Neutrophil (primary cell): ENCODE measurements at regions not wholly inside any gene's neighbourhood (a gene's known extent, or its start where the extent isn't known, plus 50 kb on each side); places are given as distances from the start of the nearest gene placed in this dataset.

Experiments used
- H3K27ac ChIP-seq: fragments of 200-600 bp; sonication (generic); 2 replicates; pipeline ENCODE4 v1.5.1; 2016; ENCODE audit warnings: mild to moderate bottlenecking, moderate library complexity
- H3K27me3 ChIP-seq: fragments of 200-600 bp; sonication (generic); 2 replicates; pipeline ENCODE4 v1.6.0; 2016; ENCODE audit warnings: mild to moderate bottlenecking
- H3K36me3 ChIP-seq: fragments of 200-600 bp; sonication (generic); 2 replicates; pipeline ENCODE4 v1.5.1; 2017
- H3K4me1 ChIP-seq, 2 experiments: fragments of 200-600 bp in 1 of 2; sonication (generic) in 1 of 2; 1 replicate in 1 of 2; 2 replicates in 1 of 2; pipeline versions ENCODE4 v1.5.1 to v1.6.1; 2013 to 2016; ENCODE audit warnings: low read depth in 1 of 2, low read length in 1 of 2, mild to moderate bottlenecking in 1 of 2, moderate library complexity in 1 of 2; ENCODE audit not compliant: control insufficient read depth in 1 of 2, insufficient read depth in 1 of 2
- H3K4me3 ChIP-seq, 2 experiments: fragments of 200-600 bp in 1 of 2; sonication (generic) in 1 of 2; 1 replicate in 1 of 2; 2 replicates in 1 of 2; pipeline ENCODE4 v1.5.1; 2013 to 2016; ENCODE audit warnings: low read depth in 1 of 2, low read length in 1 of 2, mild to moderate bottlenecking in 1 of 2, moderate library complexity in 1 of 2
- H3K9me3 ChIP-seq: fragments of 200-600 bp; sonication (generic); 2 replicates; pipeline ENCODE4 v1.5.1; 2016
- CTCF ChIP-seq: fragments of 200-600 bp; sonication (generic); IDR thresholded peaks from 2 replicates; pipeline ENCODE4 v1.5.1; 2016; ENCODE audit warnings: antibody characterized with exemption

GRCh38 chr1:195594773-195595172, 1013.5 kb downstream of the KCNT2 start:
- TF ChIP-seq CTCF, result no peak
- Histone ChIP-seq H3K4me1 (no peaks in the 10 kb centered on the region), H3K27me3 (no peaks in the 10 kb centered on the region), H3K36me3 (no peaks in the 10 kb centered on the region), H3K4me3 (no peak overlapping the region), H3K27ac (no peak overlapping the region), H3K9me3 (no peaks in the 10 kb centered on the region)

GRCh38 chr1:195594322-195594721, 1013.9 kb downstream of the KCNT2 start:
- Histone ChIP-seq H3K27me3 (no peaks in the 10 kb centered on the region), H3K4me3 (no peak overlapping the region), H3K36me3 (no peaks in the 10 kb centered on the region), H3K4me1 (no peaks in the 10 kb centered on the region), H3K9me3 (no peaks in the 10 kb centered on the region), H3K27ac (no peak overlapping the region)
- TF ChIP-seq CTCF, result no peak

GRCh38 chr1:195591917-195592672, 1016.1 kb downstream of the KCNT2 start:
- Histone ChIP-seq H3K4me3 (no peak overlapping the region), H3K27me3 (no peaks in the 10 kb centered on the region), H3K4me1 (no peaks in the 10 kb centered on the region), H3K36me3 (no peaks in the 10 kb centered on the region), H3K9me3 (no peaks in the 10 kb centered on the region), H3K27ac (no peak overlapping the region)
- TF ChIP-seq CTCF, result no peak

- Histone ChIP-seq H3K27me3 (no peaks in the 10 kb centered on the region), H3K36me3 (no peaks in the 10 kb centered on the region), H3K27ac (no peak overlapping the region), H3K4me1 (no peaks in the 10 kb centered on the region), H3K9me3 (no peaks in the 10 kb centered on the region), H3K4me3 (no peak overlapping the region)
- no peak for TF ChIP-seq CTCF
Observed at GRCh38 chr1:195590649-195591048, 1017.6 kb downstream of the KCNT2 start.

GRCh38 chr1:195584870-195585624, 1023.2 kb downstream of the KCNT2 start:
- Histone ChIP-seq H3K9me3 (no peaks in the 10 kb centered on the region), H3K27me3 (no peaks in the 10 kb centered on the region), H3K27ac (no peak overlapping the region), H3K4me1 (no peaks in the 10 kb centered on the region), H3K4me3 (no peak overlapping the region), H3K36me3 (no peaks in the 10 kb centered on the region)
- no peak for TF ChIP-seq CTCF
